ENCODE measurements at regions not wholly inside any gene's neighbourhood (a gene's known extent, or its start where the extent isn't known, plus 50 kb on each side); places are given as distances from the start of the nearest gene placed in this dataset.

- WGBS, 2 donors: 88 to 92% methylated on average over 6 of the region's 6 CpGs
- Histone ChIP-seq H3K9me3 (ENCODE audit: control insufficient read depth in 2 of 2, insufficient read depth in 1 of 2, low read depth in 1 of 2, low read length in 1 of 2) (no peaks in the 10 kb centered on the region), H3K27me3 (ENCODE audit: control insufficient read depth in 1 of 2, insufficient read depth in 2 of 2, low read length in 2 of 2) (no peaks in the 10 kb centered on the region), H3K36me3 (ENCODE audit: control insufficient read depth in 2 of 2, insufficient read depth in 2 of 2, low read length in 1 of 2) (no peaks in the 10 kb centered on the region), H3K4me1 (ENCODE audit: control insufficient read depth in 2 of 2, insufficient read depth in 2 of 2, low read length in 1 of 2) (no peaks in the 10 kb centered on the region), H3K27ac (ENCODE audit: low read depth in 2 of 2, low read length in 1 of 2) (no peak overlapping the region), H3K4me3 (ENCODE audit: low read depth in 1 of 2, low read length in 2 of 2) (no peak overlapping the region)
Measured at GRCh38 chr6:104095661-104096416, 763.9 kb downstream of the HACE1 start.

GRCh38 chr6:104087765-104088164, 772.0 kb downstream of the HACE1 start:
- Histone ChIP-seq H3K27me3 (ENCODE audit: control insufficient read depth in 1 of 2, insufficient read depth in 2 of 2, low read length in 2 of 2) (no peaks in the 10 kb centered on the region), H3K4me1 (ENCODE audit: control insufficient read depth in 2 of 2, insufficient read depth in 2 of 2, low read length in 1 of 2) (no peaks in the 10 kb centered on the region), H3K36me3 (ENCODE audit: control insufficient read depth in 2 of 2, insufficient read depth in 2 of 2, low read length in 1 of 2) (no peaks in the 10 kb centered on the region), H3K9me3 (ENCODE audit: control insufficient read depth in 2 of 2, insufficient read depth in 1 of 2, low read depth in 1 of 2, low read length in 1 of 2) (peaks cover 0 to 5% of the 10 kb centered on the region in 2 donors), H3K27ac (ENCODE audit: low read depth in 2 of 2, low read length in 1 of 2) (no peak overlapping the region), H3K4me3 (ENCODE audit: low read depth in 1 of 2, low read length in 2 of 2) (no peak overlapping the region)
- 68 to 80% methylated on average over 1 of the region's 1 CpG for WGBS, 2 donors

GRCh38 chr6:104068281-104068680, 791.4 kb downstream of the HACE1 start:
- Histone ChIP-seq H3K36me3 (ENCODE audit: control insufficient read depth in 2 of 2, insufficient read depth in 2 of 2, low read length in 1 of 2) (no peaks in the 10 kb centered on the region), H3K9me3 (ENCODE audit: control insufficient read depth in 2 of 2, insufficient read depth in 1 of 2, low read depth in 1 of 2, low read length in 1 of 2) (no peaks in the 10 kb centered on the region), H3K4me3 (ENCODE audit: low read depth in 1 of 2, low read length in 2 of 2) (no peak overlapping the region), H3K27me3 (ENCODE audit: control insufficient read depth in 1 of 2, insufficient read depth in 2 of 2, low read length in 2 of 2) (no peaks in the 10 kb centered on the region), H3K27ac (ENCODE audit: low read depth in 2 of 2, low read length in 1 of 2) (no peak overlapping the region), H3K4me1 (ENCODE audit: control insufficient read depth in 2 of 2, insufficient read depth in 2 of 2, low read length in 1 of 2) (no peaks in the 10 kb centered on the region)
- 77% methylated on average over 2 of the region's 2 CpGs for WGBS, 2 donors

- no peaks in the 10 kb centered on the region for H3K27me3 ChIP-seq (ENCODE audit: control insufficient read depth in 1 of 2, insufficient read depth in 2 of 2, low read length in 2 of 2)
- no peak overlapping the region for H3K4me3 ChIP-seq (ENCODE audit: low read depth in 1 of 2, low read length in 2 of 2)
- no peaks in the 10 kb centered on the region for H3K36me3 ChIP-seq (ENCODE audit: control insufficient read depth in 2 of 2, insufficient read depth in 2 of 2, low read length in 1 of 2)
- WGBS, 2 donors: 88 to 93% methylated on average over 8 of the region's 8 CpGs
- no peaks in the 10 kb centered on the region for H3K9me3 ChIP-seq (ENCODE audit: control insufficient read depth in 2 of 2, insufficient read depth in 1 of 2, low read depth in 1 of 2, low read length in 1 of 2)
- H3K27ac ChIP-seq (ENCODE audit: low read depth in 2 of 2, low read length in 1 of 2): no peak overlapping the region
- no peaks in the 10 kb centered on the region for H3K4me1 ChIP-seq (ENCODE audit: control insufficient read depth in 2 of 2, insufficient read depth in 2 of 2, low read length in 1 of 2)
Measured at GRCh38 chr6:104064876-104065275, 794.8 kb downstream of the HACE1 start.

GRCh38 chr6:104050455-104050854, 809.3 kb downstream of the HACE1 start:
- Histone ChIP-seq H3K27me3 (ENCODE audit: control insufficient read depth in 1 of 2, insufficient read depth in 2 of 2, low read length in 2 of 2) (no peaks in the 10 kb centered on the region), H3K4me1 (ENCODE audit: control insufficient read depth in 2 of 2, insufficient read depth in 2 of 2, low read length in 1 of 2) (no peaks in the 10 kb centered on the region), H3K9me3 (ENCODE audit: control insufficient read depth in 2 of 2, insufficient read depth in 1 of 2, low read depth in 1 of 2, low read length in 1 of 2) (no peaks in the 10 kb centered on the region), H3K27ac (ENCODE audit: low read depth in 2 of 2, low read length in 1 of 2) (no peak overlapping the region), H3K4me3 (ENCODE audit: low read depth in 1 of 2, low read length in 2 of 2) (no peak overlapping the region), H3K36me3 (ENCODE audit: control insufficient read depth in 2 of 2, insufficient read depth in 2 of 2, low read length in 1 of 2) (no peaks in the 10 kb centered on the region)
- 63 to 66% methylated on average over 2 of the region's 2 CpGs for WGBS, 2 donors

- no peak overlapping the region for H3K4me3 ChIP-seq (ENCODE audit: low read depth in 1 of 2, low read length in 2 of 2)
- no peaks in the 10 kb centered on the region for H3K27me3 ChIP-seq (ENCODE audit: control insufficient read depth in 1 of 2, insufficient read depth in 2 of 2, low read length in 2 of 2)
- H3K27ac ChIP-seq (ENCODE audit: low read depth in 2 of 2, low read length in 1 of 2): no peak overlapping the region
- WGBS, 2 donors: 22 to 26% methylated on average over 2 of the region's 2 CpGs
- no peaks in the 10 kb centered on the region for H3K36me3 ChIP-seq (ENCODE audit: control insufficient read depth in 2 of 2, insufficient read depth in 2 of 2, low read length in 1 of 2)
- H3K4me1 ChIP-seq (ENCODE audit: control insufficient read depth in 2 of 2, insufficient read depth in 2 of 2, low read length in 1 of 2): no peaks in the 10 kb centered on the region
- no peaks in the 10 kb centered on the region for H3K9me3 ChIP-seq (ENCODE audit: control insufficient read depth in 2 of 2, insufficient read depth in 1 of 2, low read depth in 1 of 2, low read length in 1 of 2)
Measured at GRCh38 chr6:104046426-104046825, 813.3 kb downstream of the HACE1 start.

- no peaks in the 10 kb centered on the region for H3K4me1 ChIP-seq (ENCODE audit: control insufficient read depth in 2 of 2, insufficient read depth in 2 of 2, low read length in 1 of 2)
- 56 to 59% methylated on average over 1 of the region's 1 CpG for WGBS, 2 donors
- H3K27ac ChIP-seq (ENCODE audit: low read depth in 2 of 2, low read length in 1 of 2): no peak overlapping the region
- no peaks in the 10 kb centered on the region for H3K27me3 ChIP-seq (ENCODE audit: control insufficient read depth in 1 of 2, insufficient read depth in 2 of 2, low read length in 2 of 2)
- no peaks in the 10 kb centered on the region for H3K9me3 ChIP-seq (ENCODE audit: control insufficient read depth in 2 of 2, insufficient read depth in 1 of 2, low read depth in 1 of 2, low read length in 1 of 2)
- H3K4me3 ChIP-seq (ENCODE audit: low read depth in 1 of 2, low read length in 2 of 2): no peak overlapping the region
- H3K36me3 ChIP-seq (ENCODE audit: control insufficient read depth in 2 of 2, insufficient read depth in 2 of 2, low read length in 1 of 2): no peaks in the 10 kb centered on the region
Measured at GRCh38 chr6:104031346-104031745, 828.4 kb downstream of the HACE1 start.

- no peak overlapping the region for H3K27ac ChIP-seq (ENCODE audit: low read depth in 2 of 2, low read length in 1 of 2)
- no peak overlapping the region for H3K4me3 ChIP-seq (ENCODE audit: low read depth in 1 of 2, low read length in 2 of 2)
- no peaks in the 10 kb centered on the region for H3K36me3 ChIP-seq (ENCODE audit: control insufficient read depth in 2 of 2, insufficient read depth in 2 of 2, low read length in 1 of 2)
- H3K9me3 ChIP-seq (ENCODE audit: control insufficient read depth in 2 of 2, insufficient read depth in 1 of 2, low read depth in 1 of 2, low read length in 1 of 2): peaks cover 4 to 6% of the 10 kb centered on the region in 2 donors
- H3K4me1 ChIP-seq (ENCODE audit: control insufficient read depth in 2 of 2, insufficient read depth in 2 of 2, low read length in 1 of 2): no peaks in the 10 kb centered on the region
- no peaks in the 10 kb centered on the region for H3K27me3 ChIP-seq (ENCODE audit: control insufficient read depth in 1 of 2, insufficient read depth in 2 of 2, low read length in 2 of 2)
Measured at GRCh38 chr6:104022126-104022525, 837.6 kb downstream of the HACE1 start.

GRCh38 chr6:104019075-104019753, 840.5 kb downstream of the HACE1 start:
- Histone ChIP-seq H3K27me3 (ENCODE audit: control insufficient read depth in 1 of 2, insufficient read depth in 2 of 2, low read length in 2 of 2) (no peaks in the 10 kb centered on the region), H3K9me3 (ENCODE audit: control insufficient read depth in 2 of 2, insufficient read depth in 1 of 2, low read depth in 1 of 2, low read length in 1 of 2) (peaks cover 4 to 6% of the 10 kb centered on the region in 2 donors), H3K4me1 (ENCODE audit: control insufficient read depth in 2 of 2, insufficient read depth in 2 of 2, low read length in 1 of 2) (no peaks in the 10 kb centered on the region), H3K4me3 (ENCODE audit: low read depth in 1 of 2, low read length in 2 of 2) (no peak overlapping the region), H3K36me3 (ENCODE audit: control insufficient read depth in 2 of 2, insufficient read depth in 2 of 2, low read length in 1 of 2) (no peaks in the 10 kb centered on the region), H3K27ac (ENCODE audit: low read depth in 2 of 2, low read length in 1 of 2) (no peak overlapping the region)
- WGBS, 2 donors: 79 to 83% methylated on average over 8 of the region's 8 CpGs
